ENCODE measurements at regions not wholly inside any gene's neighbourhood (a gene's known extent, or its start where the extent isn't known, plus 50 kb on each side); places are given as distances from the start of the nearest gene placed in this dataset.
"Not testable (repeated sequence)": the region's sequence is repeated elsewhere in the genome, so short reads cannot be mapped to it uniquely, and the experiment has no call there.

GRCh38 chr7:57653262-57653830, 203.4 kb downstream of the ZNF716 start:
- Mint-ChIP-seq H3K9me3 (peaks cover 62% of the 10 kb centered on the region), H3K36me3 (peaks cover 5% of the 10 kb centered on the region), H3K27me3 (ENCODE audit: insufficient read depth, low read depth) (peaks cover 9% of the 10 kb centered on the region), H3K4me1 (no peaks in the 10 kb centered on the region), H3K27ac (no peak overlapping the region), H3K4me3 (no peak overlapping the region)
- H3F3A ChIP-seq (ENCODE audit: low read depth) = no peaks in the 10 kb centered on the region
- no peak for TF ChIP-seq EZH2 (IDR thresholded peaks at IDR 0.05)
- no peak for TF ChIP-seq EZH2phosphoT487 (IDR thresholded peaks at IDR 0.05)
- TF ChIP-seq CTCF (IDR thresholded peaks at IDR 0.05) = no peak
- H3K36me3 ChIP-seq = no peaks in the 10 kb centered on the region
- H3K9me3 ChIP-seq (ENCODE audit: low read depth) = peaks cover 3% of the 10 kb centered on the region
- H3K79me2 ChIP-seq (ENCODE audit: low read depth) = no peaks in the 10 kb centered on the region
- H3K9ac ChIP-seq = no peak overlapping the region
- H3K4me3 ChIP-seq = no peak overlapping the region
- H3K27me3 ChIP-seq = no peaks in the 10 kb centered on the region
- H4K20me1 ChIP-seq (ENCODE audit: low read depth) = no peaks in the 10 kb centered on the region
- no peaks in the 10 kb centered on the region for H3K4me1 ChIP-seq
- no peak overlapping the region for H3K27ac ChIP-seq
- DNase-seq (ENCODE audit: low spot score) = no peak
- H2AFZ ChIP-seq (replicated peaks) = no peak overlapping the region
- no peak overlapping the region for H3K4me2 ChIP-seq

GRCh38 chr7:57655156-57655871, 205.3 kb downstream of the ZNF716 start:
- Mint-ChIP-seq H3K9me3 (peaks cover 59% of the 10 kb centered on the region), H3K27me3 (ENCODE audit: insufficient read depth, low read depth) (peaks cover 14% of the 10 kb centered on the region)
- not testable (repeated sequence) for H3K79me2 ChIP-seq (ENCODE audit: low read depth); H3K27ac Mint-ChIP-seq; H3K27me3 ChIP-seq; H3K9ac ChIP-seq; H3K4me3 Mint-ChIP-seq; H3K9me3 ChIP-seq (ENCODE audit: low read depth); H3K27ac ChIP-seq; H2AFZ ChIP-seq (replicated peaks); H3K4me3 ChIP-seq; H3K36me3 ChIP-seq; H3K4me1 ChIP-seq; H3K36me3 Mint-ChIP-seq; DNase-seq (ENCODE audit: low spot score); H3F3A ChIP-seq (ENCODE audit: low read depth); H4K20me1 ChIP-seq (ENCODE audit: low read depth); H3K4me1 Mint-ChIP-seq; H3K4me2 ChIP-seq

GRCh38 chr7:57659226-57659625, 209.2 kb downstream of the ZNF716 start:
- peaks cover 36% of the 10 kb centered on the region for H3K9me3 Mint-ChIP-seq
- H3K36me3 Mint-ChIP-seq, H3K27me3 ChIP-seq: not testable (repeated sequence)

GRCh38 chr7:57676928-57677327, 227.0 kb downstream of the ZNF716 start:
- not testable (repeated sequence) for H3K36me3 Mint-ChIP-seq; H4K20me1 ChIP-seq (ENCODE audit: low read depth); H3K27ac ChIP-seq; H3K27ac Mint-ChIP-seq; H3K4me1 ChIP-seq; H3K4me3 ChIP-seq; H3K4me2 ChIP-seq; H3K9ac ChIP-seq; H3K79me2 ChIP-seq (ENCODE audit: low read depth); H3F3A ChIP-seq (ENCODE audit: low read depth); H3K36me3 ChIP-seq; H3K27me3 Mint-ChIP-seq (ENCODE audit: insufficient read depth, low read depth); H3K4me3 Mint-ChIP-seq; DNase-seq (ENCODE audit: low spot score); H3K27me3 ChIP-seq; H2AFZ ChIP-seq (replicated peaks); H3K4me1 Mint-ChIP-seq
- peaks cover 28% of the 10 kb centered on the region for H3K9me3 Mint-ChIP-seq
- H3K9me3 ChIP-seq (ENCODE audit: low read depth) = peaks cover 19% of the 10 kb centered on the region

More at GRCh38 chr7:57659226-57659625, 209.2 kb downstream of the ZNF716 start:
- H3K27me3 Mint-ChIP-seq (ENCODE audit: insufficient read depth, low read depth) = peaks cover 12% of the 10 kb centered on the region
- not testable (repeated sequence) for H3K36me3 ChIP-seq; H3K27ac ChIP-seq; H3K4me1 Mint-ChIP-seq; H3K4me1 ChIP-seq; H3K9me3 ChIP-seq (ENCODE audit: low read depth); H3K9ac ChIP-seq; H3K4me2 ChIP-seq; H3K27ac Mint-ChIP-seq; H2AFZ ChIP-seq (replicated peaks); DNase-seq (ENCODE audit: low spot score); H3K79me2 ChIP-seq (ENCODE audit: low read depth); H3K4me3 ChIP-seq; H4K20me1 ChIP-seq (ENCODE audit: low read depth); H3F3A ChIP-seq (ENCODE audit: low read depth); H3K4me3 Mint-ChIP-seq

- no peak overlapping the region for H3K9ac ChIP-seq
- H3K4me2 ChIP-seq = no peak overlapping the region
- H2AFZ ChIP-seq (replicated peaks) = no peak overlapping the region
- H3F3A ChIP-seq (ENCODE audit: low read depth) = no peaks in the 10 kb centered on the region
- H3K4me1 ChIP-seq = no peaks in the 10 kb centered on the region
- Mint-ChIP-seq H3K9me3 (peaks cover 27% of the 10 kb centered on the region), H3K4me1 (no peaks in the 10 kb centered on the region), H3K27me3 (ENCODE audit: insufficient read depth, low read depth) (peaks cover 6% of the 10 kb centered on the region), H3K27ac (no peak overlapping the region), H3K4me3 (no peak overlapping the region), H3K36me3 (no peaks in the 10 kb centered on the region)
- no peaks in the 10 kb centered on the region for H3K36me3 ChIP-seq
- H3K9me3 ChIP-seq (ENCODE audit: low read depth) = peaks cover 12% of the 10 kb centered on the region
- H4K20me1 ChIP-seq (ENCODE audit: low read depth) = no peaks in the 10 kb centered on the region
- DNase-seq (ENCODE audit: low spot score) = no peak
- H3K4me3 ChIP-seq = no peak overlapping the region
- no peaks in the 10 kb centered on the region for H3K27me3 ChIP-seq
- no peak overlapping the region for H3K27ac ChIP-seq
- TF ChIP-seq CTCF (IDR thresholded peaks at IDR 0.05) = no peak
- no peaks in the 10 kb centered on the region for H3K79me2 ChIP-seq (ENCODE audit: low read depth)
These were observed 235.4 kb downstream of the ZNF716 start for GRCh38 chr7:57685418-57685817.
